ENCODE measurements at regions not wholly inside any gene's neighbourhood (a gene's known extent, or its start where the extent isn't known, plus 50 kb on each side); places are given as distances from the start of the nearest gene placed in this dataset.
A peak's percentile ranks its signal among the peaks of the same experiment; 100 is the strongest.

GRCh38 chr13:67632590-67632989, 402.5 kb upstream of the PCDH9 start:
- DNase-seq (ENCODE audit: low read depth): no peak
- no peak for TF ChIP-seq CTCF (IDR thresholded peaks at IDR 0.05; ENCODE audit: insufficient read depth, low read depth, low read length, missing control alignments)
- no peak overlapping the region for H3K4me3 ChIP-seq (ENCODE audit: low read length)

GRCh38 chr13:67630640-67631039, 400.5 kb upstream of the PCDH9 start:
- H3K4me3 ChIP-seq (ENCODE audit: low read length): no peak overlapping the region
- DNase-seq (ENCODE audit: low read depth): no peak
- no peak for TF ChIP-seq CTCF (IDR thresholded peaks at IDR 0.05; ENCODE audit: insufficient read depth, low read depth, low read length, missing control alignments)

GRCh38 chr13:67623630-67624029, 393.5 kb upstream of the PCDH9 start:
- H3K4me3 ChIP-seq (ENCODE audit: low read length): no peak overlapping the region
- DNase-seq (ENCODE audit: low read depth): no peak
- TF ChIP-seq CTCF (IDR thresholded peaks at IDR 0.05; ENCODE audit: insufficient read depth, low read depth, low read length, missing control alignments): no peak

- DNase-seq (ENCODE audit: low read depth): no peak
- H3K4me3 ChIP-seq (ENCODE audit: low read length): no peak overlapping the region
- no peak for TF ChIP-seq CTCF (IDR thresholded peaks at IDR 0.05; ENCODE audit: insufficient read depth, low read depth, low read length, missing control alignments)
Measured at GRCh38 chr13:67620665-67621064, 390.5 kb upstream of the PCDH9 start.

- TF ChIP-seq CTCF (IDR thresholded peaks at IDR 0.05; ENCODE audit: insufficient read depth, low read depth, low read length, missing control alignments): no peak
Measured at GRCh38 chr13:67619995-67620380, 389.9 kb upstream of the PCDH9 start.

GRCh38 chr13:67619351-67619994, 389.3 kb upstream of the PCDH9 start:
- peak; percentile 17 for DNase-seq (ENCODE audit: low read depth)
- TF ChIP-seq CTCF (IDR thresholded peaks at IDR 0.05; ENCODE audit: insufficient read depth, low read depth, low read length, missing control alignments): no peak

More at GRCh38 chr13:67619995-67620380, 389.9 kb upstream of the PCDH9 start:
- H3K4me3 ChIP-seq (ENCODE audit: low read length): no peak overlapping the region
- DNase-seq (ENCODE audit: low read depth): peak; percentile 8

GRCh38 chr13:67614579-67614978, 384.4 kb upstream of the PCDH9 start:
- no peak overlapping the region for H3K4me3 ChIP-seq (ENCODE audit: low read length)
- no peak for DNase-seq (ENCODE audit: low read depth)
- TF ChIP-seq CTCF (IDR thresholded peaks at IDR 0.05; ENCODE audit: insufficient read depth, low read depth, low read length, missing control alignments): no peak

More at GRCh38 chr13:67619351-67619994, 389.3 kb upstream of the PCDH9 start:
- H3K4me3 ChIP-seq (ENCODE audit: low read length): no peak overlapping the region

Data from epithelial cell of esophagus (primary cell).